Activated CD8-positive, alpha-beta memory T cell treated with anti-CD3 and anti-CD28 coated beads, Interleukin-2, amount 10 ng/mL, durations not matched to agents 7 days and 5 days (primary cell): ENCODE measurements at regions not wholly inside any gene's neighbourhood (a gene's known extent, or its start where the extent isn't known, plus 50 kb on each side); places are given as distances from the start of the nearest gene placed in this dataset.
"Not testable (repeated sequence)": the region's sequence is repeated elsewhere in the genome, so short reads cannot be mapped to it uniquely, and the experiment has no call there.

Source experiments
- ATAC-seq: fragments of 150-1000 bp; cut with Tn5 transposase; one replicate; pipeline ENCODE4 v1.10.0; 2021; ENCODE audit warnings: moderate library complexity
- CTCF ChIA-PET: fragments of 350-600 bp; sonication (Branson Sonifier 250); formaldehyde crosslinking; loops from one replicate; lab custom pipeline; 2021; ENCODE audit warnings: antibody characterized with exemption; lab: Charles Lee
- DNase-seq: peaks from one replicate; pipeline ENCODE4 v3.0.0-alpha.2; 2020
- H3K27ac Mint-ChIP-seq: one replicate; pipeline ENCODE4 v1.8.0; 2021; ENCODE audit warnings: mild to moderate bottlenecking, mixed read lengths
- H3K27me3 Mint-ChIP-seq: one replicate; pipeline ENCODE4 v1.8.0; 2021; ENCODE audit warnings: mixed read lengths
- H3K36me3 Mint-ChIP-seq: one replicate; pipeline ENCODE4 v1.8.0; 2021; ENCODE audit warnings: mild to moderate bottlenecking, mixed read lengths
- H3K4me1 Mint-ChIP-seq: one replicate; pipeline ENCODE4 v1.8.0; 2021; ENCODE audit warnings: mixed read lengths
- H3K4me3 Mint-ChIP-seq: one replicate; pipeline ENCODE4 v1.8.0; 2021; ENCODE audit warnings: mild to moderate bottlenecking, moderate library complexity, mixed read lengths
- H3K9me3 Mint-ChIP-seq: one replicate; pipeline ENCODE4 v1.8.0; 2022; ENCODE audit warnings: low read depth, mixed read lengths

GRCh38 chr4:126888968-126889367, 743.8 kb upstream of the INTU start:
- Mint-ChIP-seq H3K27me3 (no peaks in the 10 kb centered on the region), H3K4me3 (no peak overlapping the region), H3K36me3 (no peaks in the 10 kb centered on the region), H3K27ac (no peak overlapping the region), H3K9me3 (peaks cover 2% of the 10 kb centered on the region), H3K4me1 (no peaks in the 10 kb centered on the region)
- no peak for DNase-seq
- CTCF ChIA-PET, result no interaction called here
- no peak for ATAC-seq

- H3K27ac Mint-ChIP-seq, result no peak overlapping the region
- no peak overlapping the region for H3K4me3 Mint-ChIP-seq
- H3K9me3 Mint-ChIP-seq, result peaks cover 3% of the 10 kb centered on the region
- ATAC-seq, result no peak
- H3K36me3 Mint-ChIP-seq, result no peaks in the 10 kb centered on the region
- CTCF ChIA-PET, result no interaction called here
- no peaks in the 10 kb centered on the region for H3K4me1 Mint-ChIP-seq
- no peak for DNase-seq
- no peaks in the 10 kb centered on the region for H3K27me3 Mint-ChIP-seq
Observed at GRCh38 chr4:126890383-126890782, 742.4 kb upstream of the INTU start.

GRCh38 chr4:126890994-126891393, 741.8 kb upstream of the INTU start:
- Mint-ChIP-seq H3K4me3 (no peak overlapping the region), H3K36me3 (no peaks in the 10 kb centered on the region), H3K27me3 (no peaks in the 10 kb centered on the region), H3K27ac (no peak overlapping the region), H3K9me3 (peaks cover 6% of the 10 kb centered on the region), H3K4me1 (no peaks in the 10 kb centered on the region)
- CTCF ChIA-PET, result no interaction called here
- no peak for DNase-seq
- ATAC-seq, result no peak

GRCh38 chr4:126894963-126895362, 737.8 kb upstream of the INTU start:
- H3K27ac Mint-ChIP-seq, result no peak overlapping the region
- CTCF ChIA-PET, result no interaction called here
- H3K4me3 Mint-ChIP-seq, result no peak overlapping the region
- ATAC-seq (no peak), DNase-seq (no peak)
- no peaks in the 10 kb centered on the region for H3K27me3 Mint-ChIP-seq
- H3K9me3 Mint-ChIP-seq, result peaks cover 10% of the 10 kb centered on the region
- H3K4me1 Mint-ChIP-seq, result no peaks in the 10 kb centered on the region
- no peaks in the 10 kb centered on the region for H3K36me3 Mint-ChIP-seq

GRCh38 chr4:126895988-126896570, 736.7 kb upstream of the INTU start:
- H3K4me3 Mint-ChIP-seq, result no peak overlapping the region
- CTCF ChIA-PET, result no interaction called here
- H3K27me3 Mint-ChIP-seq, result no peaks in the 10 kb centered on the region
- H3K27ac Mint-ChIP-seq, result no peak overlapping the region
- DNase-seq (no peak), ATAC-seq (no peak)
- no peaks in the 10 kb centered on the region for H3K4me1 Mint-ChIP-seq
- H3K9me3 Mint-ChIP-seq, result peaks cover 10% of the 10 kb centered on the region
- H3K36me3 Mint-ChIP-seq, result no peaks in the 10 kb centered on the region

GRCh38 chr4:126897038-126897437, 735.7 kb upstream of the INTU start:
- no peaks in the 10 kb centered on the region for H3K36me3 Mint-ChIP-seq
- H3K27me3 Mint-ChIP-seq, result no peaks in the 10 kb centered on the region
- ATAC-seq (no peak), DNase-seq (no peak)
- H3K27ac Mint-ChIP-seq, result no peak overlapping the region
- no peak overlapping the region for H3K4me3 Mint-ChIP-seq
- no peaks in the 10 kb centered on the region for H3K4me1 Mint-ChIP-seq
- peaks cover 10% of the 10 kb centered on the region for H3K9me3 Mint-ChIP-seq
- CTCF ChIA-PET, result no interaction called here

- Mint-ChIP-seq H3K4me1 (no peaks in the 10 kb centered on the region), H3K4me3 (no peak overlapping the region), H3K27me3 (no peaks in the 10 kb centered on the region), H3K9me3 (peaks cover 10% of the 10 kb centered on the region), H3K27ac (no peak overlapping the region), H3K36me3 (no peaks in the 10 kb centered on the region)
- DNase-seq, result no peak
- ATAC-seq, result no peak
- CTCF ChIA-PET, result no interaction called here
Observed at GRCh38 chr4:126898815-126899214, 733.9 kb upstream of the INTU start.

- peaks cover 9% of the 10 kb centered on the region for H3K9me3 Mint-ChIP-seq
- H3K27me3 Mint-ChIP-seq, result no peaks in the 10 kb centered on the region
- CTCF ChIA-PET, result no interaction called here
- no peak overlapping the region for H3K4me3 Mint-ChIP-seq
- H3K36me3 Mint-ChIP-seq, result no peaks in the 10 kb centered on the region
- DNase-seq (no peak), ATAC-seq (no peak)
- no peaks in the 10 kb centered on the region for H3K4me1 Mint-ChIP-seq
- no peak overlapping the region for H3K27ac Mint-ChIP-seq
Observed at GRCh38 chr4:126899331-126899801, 733.4 kb upstream of the INTU start.

GRCh38 chr4:126906466-126906865, 726.3 kb upstream of the INTU start:
- Mint-ChIP-seq H3K27me3 (no peaks in the 10 kb centered on the region), H3K36me3 (no peaks in the 10 kb centered on the region), H3K4me1 (no peaks in the 10 kb centered on the region), H3K27ac (no peak overlapping the region), H3K9me3 (peaks cover 2% of the 10 kb centered on the region), H3K4me3 (no peak overlapping the region)
- ATAC-seq (no peak), DNase-seq (no peak)
- CTCF ChIA-PET, result no interaction called here

- Mint-ChIP-seq H3K27ac (no peak overlapping the region), H3K36me3 (no peaks in the 10 kb centered on the region), H3K4me1 (no peaks in the 10 kb centered on the region), H3K9me3 (peaks cover 2% of the 10 kb centered on the region), H3K27me3 (no peaks in the 10 kb centered on the region), H3K4me3 (no peak overlapping the region)
- CTCF ChIA-PET, result no interaction called here
- ATAC-seq (no peak), DNase-seq (no peak)
Observed at GRCh38 chr4:126907389-126907788, 725.4 kb upstream of the INTU start.

GRCh38 chr4:126916049-126916625, 716.6 kb upstream of the INTU start:
- ATAC-seq, result no peak
- CTCF ChIA-PET, result no interaction called here

GRCh38 chr4:126916626-126917140, 716.1 kb upstream of the INTU start:
- no peak overlapping the region for H3K4me3 Mint-ChIP-seq
- CTCF ChIA-PET, result no interaction called here
- no peak for ATAC-seq
- DNase-seq, result no peak
- no peaks in the 10 kb centered on the region for H3K4me1 Mint-ChIP-seq
- no peaks in the 10 kb centered on the region for H3K27me3 Mint-ChIP-seq
- no peak overlapping the region for H3K27ac Mint-ChIP-seq
- no peaks in the 10 kb centered on the region for H3K36me3 Mint-ChIP-seq
- H3K9me3 Mint-ChIP-seq, result peaks cover 8% of the 10 kb centered on the region

More at GRCh38 chr4:126916049-126916625, 716.6 kb upstream of the INTU start:
- DNase-seq, result no peak
- Mint-ChIP-seq H3K27me3 (no peaks in the 10 kb centered on the region), H3K4me3 (no peak overlapping the region), H3K4me1 (no peaks in the 10 kb centered on the region), H3K27ac (no peak overlapping the region), H3K36me3 (no peaks in the 10 kb centered on the region), H3K9me3 (peaks cover 8% of the 10 kb centered on the region)

GRCh38 chr4:126922328-126922938, 710.3 kb upstream of the INTU start:
- CTCF ChIA-PET, H3K4me1 Mint-ChIP-seq, H3K27ac Mint-ChIP-seq, H3K9me3 Mint-ChIP-seq, H3K4me3 Mint-ChIP-seq, H3K36me3 Mint-ChIP-seq, H3K27me3 Mint-ChIP-seq, DNase-seq, ATAC-seq: not testable (repeated sequence)

GRCh38 chr4:126924237-126924636, 708.5 kb upstream of the INTU start:
- CTCF ChIA-PET, result no interaction called here
- Mint-ChIP-seq H3K27ac (no peak overlapping the region), H3K9me3 (peaks cover 2% of the 10 kb centered on the region), H3K36me3 (no peaks in the 10 kb centered on the region), H3K4me3 (no peak overlapping the region), H3K4me1 (no peaks in the 10 kb centered on the region), H3K27me3 (no peaks in the 10 kb centered on the region)
- no peak for DNase-seq
- ATAC-seq, result no peak
